GM12874 (cell line): ENCODE measurements at regions not wholly inside any gene's neighbourhood (a gene's known extent, or its start where the extent isn't known, plus 50 kb on each side); places are given as distances from the start of the nearest gene placed in this dataset.
A peak's percentile ranks its signal among the peaks of the same experiment; 100 is the strongest.

Experiments
- TF ChIP-seq, protein P1 (sequence below): IDR thresholded peaks from 2 replicates; pipeline ENCODE4 v1.5.1; 2011; ENCODE audit warnings: low read depth, mild to moderate bottlenecking, control low read depth, low read length, moderate library complexity; ENCODE audit not compliant: insufficient read depth

DNA sequence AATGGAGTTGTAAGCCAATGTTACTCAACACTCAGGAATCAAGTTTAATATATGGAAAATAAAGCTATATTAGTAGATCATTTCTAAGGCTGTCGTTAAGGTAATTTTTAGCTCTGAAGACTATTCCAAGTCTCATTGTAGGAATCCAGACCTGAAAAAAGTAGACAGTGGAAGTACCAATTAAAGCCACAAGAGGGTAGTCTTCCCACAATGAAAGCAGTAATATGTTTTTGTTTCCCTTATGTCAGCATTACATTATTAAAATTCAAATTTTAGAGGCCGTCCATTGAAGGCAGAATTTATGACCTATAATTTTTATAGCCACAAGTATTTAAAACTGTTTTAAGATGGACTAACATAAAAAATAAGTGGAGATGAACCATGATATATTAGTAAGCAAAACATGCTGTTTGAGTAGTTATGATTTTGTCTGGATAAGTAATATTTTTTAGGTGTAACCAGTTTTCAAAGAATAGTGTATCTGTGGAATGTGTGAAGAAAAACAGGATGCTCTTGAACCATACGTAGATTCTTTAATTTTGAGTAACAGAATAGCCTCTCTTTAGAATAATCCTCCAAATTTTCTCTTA is 372.6 kb upstream of the TECRL start:
- TF ChIP-seq, protein P1, sequence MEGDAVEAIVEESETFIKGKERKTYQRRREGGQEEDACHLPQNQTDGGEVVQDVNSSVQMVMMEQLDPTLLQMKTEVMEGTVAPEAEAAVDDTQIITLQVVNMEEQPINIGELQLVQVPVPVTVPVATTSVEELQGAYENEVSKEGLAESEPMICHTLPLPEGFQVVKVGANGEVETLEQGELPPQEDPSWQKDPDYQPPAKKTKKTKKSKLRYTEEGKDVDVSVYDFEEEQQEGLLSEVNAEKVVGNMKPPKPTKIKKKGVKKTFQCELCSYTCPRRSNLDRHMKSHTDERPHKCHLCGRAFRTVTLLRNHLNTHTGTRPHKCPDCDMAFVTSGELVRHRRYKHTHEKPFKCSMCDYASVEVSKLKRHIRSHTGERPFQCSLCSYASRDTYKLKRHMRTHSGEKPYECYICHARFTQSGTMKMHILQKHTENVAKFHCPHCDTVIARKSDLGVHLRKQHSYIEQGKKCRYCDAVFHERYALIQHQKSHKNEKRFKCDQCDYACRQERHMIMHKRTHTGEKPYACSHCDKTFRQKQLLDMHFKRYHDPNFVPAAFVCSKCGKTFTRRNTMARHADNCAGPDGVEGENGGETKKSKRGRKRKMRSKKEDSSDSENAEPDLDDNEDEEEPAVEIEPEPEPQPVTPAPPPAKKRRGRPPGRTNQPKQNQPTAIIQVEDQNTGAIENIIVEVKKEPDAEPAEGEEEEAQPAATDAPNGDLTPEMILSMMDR: peak; percentile 45; the same call in 1 of the 2 replicates

DNA sequence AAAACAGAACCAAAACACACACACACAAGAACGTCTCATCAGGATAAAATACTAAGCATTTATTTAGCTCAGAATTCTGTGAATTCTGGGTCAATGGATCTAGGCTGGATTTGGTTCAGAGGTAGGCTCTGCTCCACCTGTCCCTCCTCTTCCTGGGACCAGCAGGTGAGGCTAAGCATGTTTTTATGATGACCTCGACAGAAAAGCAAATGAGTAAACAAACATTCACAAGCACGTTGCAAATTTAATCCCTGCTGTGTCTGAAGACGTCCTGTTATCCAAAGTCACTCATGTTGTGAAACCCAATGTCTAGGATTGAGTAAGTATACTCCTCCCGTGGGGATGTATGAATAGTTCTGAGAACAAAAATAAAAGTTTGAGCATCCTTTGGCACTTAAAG is 371.4 kb upstream of the TECRL start:
- TF ChIP-seq, protein P1: no peak

DNA sequence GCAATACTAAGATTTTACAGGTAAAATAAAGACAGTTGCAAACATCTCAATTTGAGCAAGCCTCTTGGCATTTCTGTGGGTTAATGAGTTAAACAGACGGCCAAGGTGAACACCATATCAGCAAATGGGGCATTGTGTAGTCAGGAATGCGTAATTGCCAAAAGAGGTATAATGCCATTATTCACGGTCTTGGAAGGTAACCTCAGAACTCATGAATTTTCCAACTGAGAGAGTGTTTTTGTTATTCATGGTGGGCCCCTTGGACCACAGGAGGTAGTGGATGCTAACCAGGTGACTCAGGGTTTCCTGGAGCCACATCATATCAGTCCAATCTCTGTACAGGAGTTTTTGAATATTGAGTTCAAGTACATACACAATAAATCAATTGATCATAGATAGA is 368.0 kb upstream of the TECRL start:
- TF ChIP-seq, protein P1: no peak

DNA sequence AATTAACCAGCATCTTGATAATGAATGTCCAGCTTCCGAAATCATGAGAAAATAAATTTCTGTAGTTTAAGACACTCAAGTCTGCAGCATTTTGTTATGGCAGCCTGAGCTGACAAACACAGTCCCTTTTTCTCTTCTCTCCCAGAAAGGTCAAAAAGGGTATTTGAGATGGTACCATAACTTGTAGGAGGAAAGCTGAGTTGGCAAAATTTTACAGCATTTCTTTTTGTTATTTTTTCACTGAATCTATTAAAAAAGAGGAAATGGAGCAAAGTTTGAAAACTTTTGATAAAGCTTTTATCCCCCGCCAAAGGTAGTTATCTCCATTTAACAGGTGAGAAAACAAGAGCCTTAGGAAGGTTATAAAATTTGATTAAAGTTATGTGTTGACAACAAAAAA is 367.6 kb upstream of the TECRL start:
- TF ChIP-seq, protein P1: no peak

DNA sequence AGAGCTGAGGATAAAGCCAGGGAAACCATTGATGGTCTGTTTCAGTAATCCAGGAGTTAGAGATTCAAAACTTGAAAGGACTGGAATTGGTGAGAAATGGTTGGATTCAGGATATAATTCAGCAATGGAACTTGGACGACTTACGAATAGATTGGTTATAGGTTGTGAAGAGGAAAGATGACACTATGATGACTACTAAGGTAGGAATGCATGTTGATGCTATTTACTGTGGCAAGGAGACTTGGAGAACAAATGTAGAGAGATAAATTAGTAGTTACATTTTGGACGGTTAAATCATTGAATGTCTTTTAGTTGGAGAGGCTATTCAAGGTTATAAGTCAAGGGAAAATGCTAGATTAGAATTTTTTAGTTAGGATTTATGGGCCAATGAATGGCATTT is 365.4 kb upstream of the TECRL start:
- TF ChIP-seq, protein P1: no peak

DNA sequence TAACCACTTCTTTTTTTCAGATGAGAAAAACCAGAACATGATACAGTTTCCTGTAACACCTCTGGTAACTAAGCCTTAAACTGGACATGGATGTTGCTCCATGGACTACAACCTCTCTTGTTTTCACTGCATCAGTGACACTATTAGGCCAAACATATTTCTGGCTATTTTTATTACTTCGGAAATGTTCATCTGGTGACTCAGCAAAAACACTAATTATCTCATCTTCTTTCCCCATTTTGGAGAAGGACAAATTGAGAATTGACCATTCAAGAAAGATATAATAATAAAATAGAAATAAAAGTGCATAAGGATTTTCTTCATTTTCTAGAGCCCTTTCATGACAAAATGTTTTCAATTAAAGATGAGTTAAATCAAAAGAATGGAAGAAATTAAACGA is 361.9 kb upstream of the TECRL start:
- TF ChIP-seq, protein P1: no peak

DNA sequence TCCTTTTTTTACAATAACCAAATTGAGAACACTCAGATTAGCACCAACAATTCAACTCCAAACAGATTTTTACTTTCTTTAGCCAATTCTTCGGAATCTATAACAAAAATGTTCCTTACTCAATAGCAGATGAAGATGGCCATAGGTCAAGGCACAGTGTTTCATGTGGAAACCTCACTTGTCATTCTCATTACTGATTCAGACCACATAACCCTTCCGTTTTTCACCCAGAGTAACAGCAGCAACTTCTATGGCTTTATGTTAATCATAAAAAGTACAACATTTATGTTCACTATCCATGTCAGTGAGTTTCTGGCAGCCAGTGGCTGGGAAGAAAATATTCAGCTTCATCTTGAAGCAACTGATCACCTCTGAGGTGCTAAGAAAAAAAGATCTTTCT is 358.3 kb upstream of the TECRL start:
- TF ChIP-seq, protein P1: no peak
